IMR-90 (cell line): ENCODE measurements at regions not wholly inside any gene's neighbourhood (a gene's known extent, or its start where the extent isn't known, plus 50 kb on each side); places are given as distances from the start of the nearest gene placed in this dataset.

Experiments used
- ATAC-seq: fragments of 200-7000 bp; cut with Tn5 transposase; 2 replicates; pipeline ENCODE4 v1.9.1; 2020; ENCODE audit warnings: low read depth, mild to moderate bottlenecking, moderate library complexity
- BruUV-seq: library from RNA; stranded (reverse); fragments of 400-500 nt; replicated peaks from 2 replicates; lab custom pipeline; 2021; lab: Mats Ljungman, UMichigan
- CTCF ChIA-PET: fragments of 300-600 bp; formaldehyde crosslinking; extraction: SDS; loops from one replicate; lab custom pipeline; 2021; ENCODE audit warnings: antibody characterized with exemption; lab: Yijun Ruan, JAX
- POLR2A ChIA-PET: fragments of 300-600 bp; sonication (Branson Sonifier 250); formaldehyde crosslinking; loops from one replicate; lab custom pipeline; 2022; ENCODE audit warnings: antibody characterized with exemption; ENCODE audit not compliant: unreplicated experiment; lab: Charles Lee
- DNase-seq: peaks from one replicate; pipeline ENCODE4 v3.0.0; 2013
- H2AFZ ChIP-seq: replicated peaks from 2 replicates; pipeline ENCODE3; 2013; ENCODE audit warnings: low read length, mild to moderate bottlenecking; ENCODE audit not compliant: poor library complexity
- H2AK5ac ChIP-seq: 2 replicates; pipeline ENCODE4 v1.6.1; 2013; ENCODE audit warnings: low read depth, low read length, inconsistent platforms
- H2AK9ac ChIP-seq: replicated peaks from 2 replicates; pipeline ENCODE3; 2013; ENCODE audit warnings: mild to moderate bottlenecking, low read depth, low read length, moderate library complexity; ENCODE audit not compliant: poor library complexity
- H2BK120ac ChIP-seq: 2 replicates; pipeline ENCODE4 v1.6.1; 2013; ENCODE audit warnings: low read depth, low read length, inconsistent platforms
- H2BK15ac ChIP-seq: 3 replicates; pipeline ENCODE4 v1.6.1; 2013; ENCODE audit warnings: low read depth, low read length, inconsistent platforms
- H2BK20ac ChIP-seq: 2 replicates; pipeline ENCODE4 v1.6.1; 2013; ENCODE audit warnings: low read depth, mild to moderate bottlenecking, inconsistent platforms, low read length, moderate library complexity
- H2BK5ac ChIP-seq: 2 replicates; pipeline ENCODE4 v1.6.1; 2013; ENCODE audit warnings: mild to moderate bottlenecking, low read depth, low read length, inconsistent platforms; ENCODE audit not compliant: poor library complexity, severe bottlenecking
- H3K14ac ChIP-seq: replicated peaks from 2 replicates; pipeline ENCODE4 v1.6.1; 2013; ENCODE audit warnings: low read depth, low read length, inconsistent platforms
- H3K18ac ChIP-seq: 2 replicates; pipeline ENCODE4 v1.6.1; 2013; ENCODE audit warnings: low read depth, low read length, control low read depth
- H3K23ac ChIP-seq: 2 replicates; pipeline ENCODE4 v1.6.1; 2013; ENCODE audit warnings: low read depth, low read length, inconsistent platforms
- H3K27ac ChIP-seq: 2 replicates; pipeline ENCODE4 v1.5.1; 2013; ENCODE audit warnings: mild to moderate bottlenecking, control low read depth, low read length; ENCODE audit not compliant: insufficient read depth
- H3K27me3 ChIP-seq: 2 replicates; pipeline ENCODE4 v1.6.1; 2013; ENCODE audit warnings: low read length; ENCODE audit not compliant: control insufficient read depth, insufficient read depth
- H3K36me3 ChIP-seq: 2 replicates; pipeline ENCODE4 v1.6.1; 2013; ENCODE audit warnings: low read length, mixed read lengths; ENCODE audit not compliant: control insufficient read depth, insufficient read depth
- H3K4ac ChIP-seq: 2 replicates; pipeline ENCODE4 v1.6.1; 2013; ENCODE audit warnings: low read depth, low read length, inconsistent platforms
- H3K4me1 ChIP-seq: 2 replicates; pipeline ENCODE4 v1.6.1; 2013; ENCODE audit warnings: low read length, mixed read lengths; ENCODE audit not compliant: control insufficient read depth, insufficient read depth
- H3K4me2 ChIP-seq: 2 replicates; pipeline ENCODE4 v1.6.1; 2013; ENCODE audit warnings: low read depth, mild to moderate bottlenecking, control low read depth, low read length, moderate library complexity
- H3K4me3 ChIP-seq: 2 replicates; pipeline ENCODE4 v1.5.1; 2013; ENCODE audit warnings: low read depth, mild to moderate bottlenecking, control low read depth, low read length, moderate library complexity; ENCODE audit not compliant: insufficient read depth
- H3K56ac ChIP-seq: 2 replicates; pipeline ENCODE4 v1.6.1; 2013; ENCODE audit warnings: low read length, inconsistent platforms; ENCODE audit not compliant: insufficient read depth; ENCODE audit errors: extremely low read depth
- H3K79me1 ChIP-seq, 2 experiments: 2 replicates each; pipeline ENCODE4 v1.6.1; 2013; ENCODE audit warnings: low read length in 2 of 2, inconsistent platforms in 1 of 2, low read depth in 1 of 2
- H3K9ac ChIP-seq: 2 replicates; pipeline ENCODE4 v1.6.1; 2013; ENCODE audit warnings: low read depth, low read length, control low read depth
- H3K9me1 ChIP-seq: 2 replicates; pipeline ENCODE4 v1.6.1; 2013; ENCODE audit warnings: low read length, inconsistent platforms; ENCODE audit not compliant: insufficient read depth
- H3K9me3 ChIP-seq: 2 replicates; pipeline ENCODE4 v1.6.1; 2013; ENCODE audit warnings: low read length; ENCODE audit not compliant: control insufficient read depth, insufficient read depth
- H4K20me1 ChIP-seq: 2 replicates; pipeline ENCODE4 v1.6.1; 2013; ENCODE audit warnings: low read length, inconsistent platforms; ENCODE audit not compliant: insufficient read depth
- H4K5ac ChIP-seq: 2 replicates; pipeline ENCODE4 v1.6.1; 2013; ENCODE audit warnings: mild to moderate bottlenecking, low read depth, low read length, control low read depth
- H4K8ac ChIP-seq, 2 experiments: 2 replicates each; pipeline ENCODE4 v1.6.1; 2013; ENCODE audit warnings: low read depth in 2 of 2, low read length in 2 of 2, control low read depth in 1 of 2, inconsistent platforms in 1 of 2
- H4K91ac ChIP-seq: 2 replicates; pipeline ENCODE4 v1.6.1; 2013; ENCODE audit warnings: low read depth, low read length, inconsistent platforms; ENCODE audit not compliant: insufficient read depth
- BHLHE40 ChIP-seq: fragments of 150-350 bp; IDR thresholded peaks from 2 replicates; pipeline ENCODE4 v1.6.1; 2016; ENCODE audit warnings: mild to moderate bottlenecking, low read depth, low read length
- CEBPB ChIP-seq: IDR thresholded peaks from 2 replicates; pipeline ENCODE4 v1.6.1; 2012; ENCODE audit warnings: low read depth, low read length, improper control_type of control experiment
- CHD1 ChIP-seq: IDR thresholded peaks from 2 replicates; pipeline ENCODE4 v1.6.1; 2012; ENCODE audit warnings: low read depth, low read length, improper control_type of control experiment
- CTCF ChIP-seq: conservative IDR thresholded peaks from 2 replicates; pipeline ENCODE4 v1.5.1; 2012; ENCODE audit warnings: mild to moderate bottlenecking, low read depth, low read length, improper control_type of control experiment
- ELK1 ChIP-seq: fragments of 150-350 bp; IDR thresholded peaks from 2 replicates; pipeline ENCODE4 v1.6.1; 2016; ENCODE audit warnings: low read depth, mild to moderate bottlenecking, low read length, moderate library complexity, borderline replicate concordance
- MAFK ChIP-seq: IDR thresholded peaks from 2 replicates; pipeline ENCODE4 v1.6.1; 2012; ENCODE audit warnings: low read depth, low read length, improper control_type of control experiment
- MAZ ChIP-seq: IDR thresholded peaks from 2 replicates; pipeline ENCODE4 v1.6.1; 2012; ENCODE audit warnings: low read depth, mild to moderate bottlenecking, low read length, improper control_type of control experiment, moderate library complexity, borderline replicate concordance
- MXI1 ChIP-seq: IDR thresholded peaks from 2 replicates; pipeline ENCODE4 v1.6.1; 2012; ENCODE audit warnings: low read depth, mild to moderate bottlenecking, low read length, moderate library complexity, borderline replicate concordance
- NFE2L2 ChIP-seq: fragments of 150-350 bp; IDR thresholded peaks from 2 replicates; pipeline ENCODE4 v1.6.1; 2016; ENCODE audit warnings: low read depth, mild to moderate bottlenecking, low read length
- POLR2A ChIP-seq: IDR thresholded peaks from 2 replicates; pipeline ENCODE4 v1.6.1; 2012; ENCODE audit warnings: mild to moderate bottlenecking, low read depth, low read length
- RCOR1 ChIP-seq: IDR thresholded peaks from 2 replicates; pipeline ENCODE4 v1.6.1; 2012; ENCODE audit warnings: mild to moderate bottlenecking, low read length, improper control_type of control experiment; ENCODE audit not compliant: insufficient replicate concordance
- RFX5 ChIP-seq: IDR thresholded peaks from 2 replicates; pipeline ENCODE4 v1.8.0; 2012; ENCODE audit warnings: low read depth, mild to moderate bottlenecking, low read length, moderate library complexity
- SMC3 ChIP-seq: fragments of 150-350 bp; IDR thresholded peaks from 2 replicates; pipeline ENCODE4 v1.6.1; 2016; ENCODE audit warnings: low read depth, mild to moderate bottlenecking, antibody characterized with exemption, low read length, moderate library complexity
- USF2 ChIP-seq: fragments of 150-350 bp; IDR thresholded peaks from 2 replicates; pipeline ENCODE4 v1.6.1; 2017; ENCODE audit warnings: mild to moderate bottlenecking, antibody characterized with exemption, low read length, low read depth
- WGBS, 2 experiments: methylation state at CpG; one replicate each; pipeline versions ENCODE4 v1.1.5 to v1.1.7; 2013; ENCODE audit warnings: missing lambda C conversion rate in 2 of 2; ENCODE audit not compliant: insufficient read length in 1 of 2; ENCODE audit errors: extremely low coverage in 2 of 2; 5-methylcytosine and 5-hydroxymethylcytosine counted together
- dilution Hi-C: fragments of 300-500 bp; cut with HindIII; formaldehyde crosslinking; loops from one replicate; pipeline ENCODE4 v1.14.3; 2018; ENCODE audit warnings: low sequenced_read_pairs; ENCODE audit not compliant: unreplicated experiment
- in situ Hi-C: fragments of 300-500 bp; cut with MboI; formaldehyde crosslinking; loops from 3 replicates; pipeline ENCODE4 v1.14.3; 2019; ENCODE audit warnings: low sequenced_read_pairs, inconsistent platforms, mixed read lengths
- intact Hi-C: fragments of 100-400 bp; cut with micrococcal nuclease; formaldehyde crosslinking; loops from 2 replicates; pipeline ENCODE4 v1.10.0; 2022

DNA sequence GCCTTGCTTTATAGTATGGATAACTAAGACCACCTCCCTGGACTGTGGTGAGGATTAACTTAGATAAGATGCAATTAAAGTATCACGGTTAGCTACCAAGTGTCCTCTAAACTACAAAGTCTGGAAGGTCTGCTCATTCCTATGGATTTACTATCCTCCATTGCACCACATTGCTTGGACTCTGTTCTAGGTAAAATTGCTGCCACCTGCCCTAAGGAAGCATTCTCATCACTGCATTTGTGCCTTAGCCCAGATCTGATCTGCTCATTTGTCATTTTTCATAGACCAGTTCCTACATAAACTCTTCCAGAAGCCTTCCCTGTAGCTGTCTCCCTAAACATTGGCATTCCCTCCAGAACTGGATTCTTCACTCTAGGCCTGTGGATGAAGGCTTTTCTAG, 380.0 kb downstream of the INSC start:
- H2AFZ ChIP-seq, result no peak overlapping the region
- no peak overlapping the region for H3K23ac ChIP-seq
- H3K79me1 ChIP-seq, result no peaks in the 10 kb centered on the region
- peaks cover 1% of the 10 kb centered on the region; the same call in 1 of the 2 replicates for H3K27me3 ChIP-seq
- no peaks in the 10 kb centered on the region for H3K9me1 ChIP-seq
- no peak overlapping the region for H2BK15ac ChIP-seq
- WGBS, 2 experiments, result no CpG with 5 or more reads among the region's 1 CpG
- no peak overlapping the region for H4K91ac ChIP-seq
- no peak overlapping the region for H3K9ac ChIP-seq
- CTCF ChIA-PET, result no interaction called here
- no peaks in the 10 kb centered on the region for H3K36me3 ChIP-seq
- no peak overlapping the region for H3K56ac ChIP-seq
- no peak for DNase-seq
- no peak overlapping the region for H2AK5ac ChIP-seq
- no peak overlapping the region for H2AK9ac ChIP-seq
- no peak overlapping the region for H3K18ac ChIP-seq
- no peak overlapping the region for H3K14ac ChIP-seq
- TF ChIP-seq SMC3 (no peak), POLR2A (no peak), ELK1 (no peak), RCOR1 (no peak), USF2 (no peak), MXI1 (no peak), MAFK (no peak), CHD1 (no peak), CEBPB (no peak), RFX5 (no peak), NFE2L2 (no peak), MAZ (no peak), CTCF (no peak), BHLHE40 (no peak)
- H3K4ac ChIP-seq, result no peak overlapping the region
- no peak for ATAC-seq
- no peak overlapping the region for H2BK5ac ChIP-seq
- in situ Hi-C loops, result no loop called here
- no peak overlapping the region for H3K4me2 ChIP-seq
- no peak overlapping the region for H4K5ac ChIP-seq
- H3K4me1 ChIP-seq, result no peaks in the 10 kb centered on the region
- POLR2A ChIA-PET, result no interaction called here
- no peak overlapping the region for H3K4me3 ChIP-seq
- H4K20me1 ChIP-seq, result no peaks in the 10 kb centered on the region
- no peaks in the 10 kb centered on the region for H3K9me3 ChIP-seq
- dilution Hi-C loops, result no loop called here
- intact Hi-C loops, result no loop called here
- H2BK120ac ChIP-seq, result no peak overlapping the region
- H4K8ac ChIP-seq, result no peak overlapping the region
- BruUV-seq, result no TSS peak
- H3K27ac ChIP-seq, result no peak overlapping the region
- H2BK20ac ChIP-seq, result no peak overlapping the region
